Activated CD4-positive, CD25-positive, alpha-beta regulatory T cell treated with anti-CD3 and anti-CD28 coated beads, Interleukin-2, amount 50 U/mL, for 24 hours (primary cell): ENCODE measurements at regions not wholly inside any gene's neighbourhood (a gene's known extent, or its start where the extent isn't known, plus 50 kb on each side); places are given as distances from the start of the nearest gene placed in this dataset.

ENCODE experiments used
- ATAC-seq, 2 donors: fragments of 150-1000 bp; cut with Tn5 transposase; one replicate each; pipeline ENCODE4 v1.10.0; 2021; ENCODE audit warnings: mild to moderate bottlenecking in 1 of 2, moderate library complexity in 1 of 2

GRCh38 chr5:77157732-77158532 lies 52.5 kb upstream of the PDE8B start:
- ATAC-seq = no peak

DNA sequence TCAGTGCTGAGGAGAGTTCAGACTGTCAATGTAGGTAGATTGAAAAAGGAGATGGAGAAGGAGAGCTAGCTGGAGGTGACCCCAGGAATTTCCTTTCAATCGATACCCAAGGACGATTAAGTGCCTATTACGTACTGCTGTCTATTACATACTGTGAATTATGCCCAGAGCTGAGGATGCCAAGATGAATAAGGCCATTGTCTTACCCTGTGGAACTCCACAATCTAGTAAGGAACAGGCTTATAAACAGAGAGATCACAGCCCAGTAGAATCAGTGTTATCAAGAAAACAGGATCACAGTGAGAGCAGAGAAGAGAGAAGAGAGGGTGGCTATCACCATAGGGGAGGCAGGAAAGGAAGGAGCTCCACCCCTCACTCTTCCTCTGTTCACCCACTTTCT lies 54.1 kb upstream of the PDE8B start:
- ATAC-seq = no peak

DNA sequence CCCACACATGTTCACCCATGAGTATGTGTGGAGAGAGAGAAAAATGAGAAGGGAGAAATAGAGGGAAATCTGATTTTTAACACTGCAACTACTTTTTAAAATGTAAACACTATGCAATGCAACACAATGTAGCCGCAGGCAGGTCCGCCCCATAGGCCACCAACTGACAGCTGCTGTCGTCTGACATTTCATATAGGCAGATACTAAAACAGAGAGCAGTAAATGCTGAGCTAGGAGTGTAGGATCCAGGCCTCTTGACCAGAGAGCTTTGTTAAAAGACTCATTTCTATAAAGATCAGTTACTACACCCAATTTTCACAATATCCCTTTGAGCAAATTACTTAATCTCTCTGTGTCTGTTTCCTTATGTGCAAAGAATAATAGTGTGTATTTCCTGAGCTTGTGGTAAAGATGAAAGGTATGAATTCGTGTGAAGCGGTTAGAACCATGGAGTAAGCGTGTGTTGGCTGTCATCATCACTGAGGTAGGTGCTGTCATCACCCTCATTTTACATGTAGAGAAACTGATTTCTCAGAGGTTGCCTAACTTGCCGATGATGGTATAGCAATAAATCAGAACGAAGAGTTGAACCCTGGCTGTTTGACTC lies 55.2 kb upstream of the PDE8B start:
- ATAC-seq = peak; percentile 72 to 73

DNA sequence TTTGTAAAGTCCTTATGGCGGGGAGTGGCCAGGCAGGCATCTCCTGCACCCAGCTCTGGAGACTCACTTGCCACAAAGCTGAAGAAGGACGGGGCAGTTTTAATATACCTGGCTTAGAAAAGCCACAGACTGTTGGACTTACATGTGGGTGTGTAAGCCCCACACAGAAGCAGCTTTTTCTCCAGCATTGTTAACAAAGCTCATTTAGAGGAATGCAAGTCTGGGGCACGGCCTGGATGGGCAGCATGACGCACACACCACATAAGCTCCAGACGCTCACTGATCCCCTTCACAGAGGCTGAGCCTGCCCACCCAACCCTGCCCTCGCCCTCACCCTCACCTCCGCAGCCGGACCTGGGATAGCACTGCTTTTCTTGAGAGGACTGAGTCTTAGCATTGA lies 58.0 kb upstream of the PDE8B start:
- ATAC-seq = no peak

GRCh38 chr5:77151501-77151900 lies 59.0 kb upstream of the PDE8B start:
- no peak for ATAC-seq

- ATAC-seq = no peak
These were observed 59.8 kb upstream of the ZBED3 start for GRCh38 chr5:77146896-77147295.

DNA sequence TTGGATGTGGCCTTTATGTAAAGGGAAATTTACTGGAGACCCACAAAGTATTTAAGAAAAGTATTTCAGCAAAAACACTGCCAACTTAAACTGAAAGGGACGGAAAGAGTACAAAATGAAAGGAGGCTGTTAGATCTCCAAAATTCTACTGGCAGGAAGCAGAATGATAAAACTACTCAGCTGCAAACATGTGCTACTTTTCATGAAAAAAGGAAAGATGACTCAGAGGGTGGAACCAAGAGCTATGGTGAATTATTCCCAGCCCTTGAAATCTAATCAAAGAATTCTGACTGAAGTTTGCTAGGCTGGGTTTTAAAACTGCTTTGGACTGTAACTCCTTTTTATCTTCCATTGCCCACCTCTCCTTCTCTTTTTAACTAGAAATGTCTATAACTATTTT lies 58.6 kb upstream of the ZBED3 start:
- no peak for ATAC-seq

DNA sequence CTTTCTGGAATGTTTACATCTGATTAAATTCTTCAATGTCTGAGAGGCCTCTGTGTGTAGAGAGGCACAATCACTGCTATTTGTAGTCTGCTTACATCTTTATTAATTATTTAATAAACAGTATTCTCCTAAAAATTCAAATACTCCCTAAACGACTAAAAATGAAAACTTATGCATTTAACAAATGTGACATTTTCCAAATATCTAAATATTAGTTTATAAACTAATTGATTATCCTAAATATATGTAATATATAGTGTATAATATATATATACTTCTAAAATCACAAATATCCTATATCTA lies 57.7 kb upstream of the ZBED3 start:
- no peak for ATAC-seq

DNA sequence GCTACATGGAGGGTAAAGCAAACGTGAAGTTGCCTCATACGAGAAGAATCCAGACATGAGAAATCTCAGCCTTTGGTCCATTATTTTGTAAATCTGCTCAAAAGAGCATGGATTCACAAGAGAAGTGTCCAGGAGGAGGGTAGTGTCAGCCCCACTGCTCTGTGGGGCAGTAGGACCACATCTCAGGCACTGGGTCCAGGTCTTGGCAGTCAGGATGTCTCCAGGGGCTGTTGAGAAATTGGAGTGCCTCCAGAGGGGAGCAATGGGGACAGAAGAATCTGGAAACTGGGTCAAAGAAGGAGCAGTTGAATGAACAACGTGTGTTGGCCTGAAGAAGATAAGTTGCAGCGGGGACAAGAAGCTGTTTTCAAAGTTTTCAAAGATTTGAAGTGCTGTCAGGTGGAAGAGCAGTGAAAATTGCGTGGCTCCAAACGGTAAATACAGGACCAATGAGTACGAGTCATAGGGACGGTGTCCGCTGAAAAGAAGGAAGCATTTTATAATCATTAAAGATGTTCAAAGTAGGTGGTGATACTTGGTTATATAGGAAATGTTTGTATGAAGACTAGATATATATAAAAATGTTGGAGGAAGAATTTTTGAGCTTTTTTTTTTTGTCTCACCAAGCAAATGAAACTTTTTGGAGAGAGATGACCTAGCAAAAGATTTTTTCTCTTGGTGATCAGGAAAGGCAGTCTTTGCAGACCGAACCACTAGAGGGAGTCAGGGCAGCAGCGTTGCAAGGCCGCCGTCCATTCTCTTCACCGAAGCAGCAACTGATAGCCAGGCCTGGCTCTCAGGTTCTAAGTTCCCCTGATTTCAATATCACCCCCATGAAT lies 57.1 kb upstream of the ZBED3 start:
- peak; percentile 51 to 55 for ATAC-seq

GRCh38 chr5:77140350-77140749 lies 53.3 kb upstream of the ZBED3 start:
- no peak for ATAC-seq

GRCh38 chr5:77139001-77139400 lies 51.9 kb upstream of the ZBED3 start:
- no peak for ATAC-seq
